ENCODE measurements at regions not wholly inside any gene's neighbourhood (a gene's known extent, or its start where the extent isn't known, plus 50 kb on each side); places are given as distances from the start of the nearest gene placed in this dataset.
A peak's percentile ranks its signal among the peaks of the same experiment; 100 is the strongest.

DNA sequence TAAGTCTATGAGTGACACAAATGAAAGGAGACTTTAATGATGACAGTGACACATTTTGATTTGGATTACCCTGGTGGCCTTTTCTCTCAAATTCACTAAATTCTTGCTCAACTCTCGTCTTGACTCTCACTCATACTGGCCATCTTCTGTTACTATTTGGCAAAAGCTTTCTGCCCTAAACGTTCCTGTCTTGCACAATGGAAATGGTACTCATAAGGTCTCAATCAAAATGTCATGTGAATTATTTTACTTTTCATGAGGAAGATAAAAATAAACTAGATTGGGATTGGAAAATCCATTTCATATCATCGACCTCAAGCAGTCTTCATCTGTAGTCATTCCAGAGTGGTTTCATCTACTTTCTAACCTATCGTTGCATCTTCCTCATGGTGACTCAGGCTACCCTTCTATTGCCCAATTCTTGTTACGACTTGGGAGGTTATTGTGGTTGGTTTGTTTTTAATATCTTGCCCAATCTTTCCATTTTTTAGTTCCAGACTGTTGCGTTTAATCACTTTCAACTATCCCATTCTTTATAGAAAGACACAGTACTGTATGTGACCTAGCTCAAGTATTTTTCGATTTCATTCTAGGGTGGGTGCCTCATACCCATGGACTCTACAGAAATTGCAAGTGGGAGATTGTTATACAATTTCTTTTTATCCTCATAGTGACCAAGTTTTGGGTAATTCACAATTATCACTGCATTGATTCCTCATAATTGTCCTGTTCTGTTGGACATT is 317.2 kb upstream of the KCNJ16 start:
- intact Hi-C loops (cut with micrococcal nuclease), result no loop called here
- H3K27ac ChIP-seq (ENCODE audit: low read depth, low read length), result no peak overlapping the region
- Mint-ChIP-seq H3K27ac (no peak overlapping the region), H3K9me3 (peaks cover 0 to 15% (median 2%) of the 10 kb centered on the region in 11 donors), H3K27me3 (peaks cover 0 to 13% (median 5%) of the 10 kb centered on the region in 5 donors), H3K4me1 (peaks cover 0 to 5% (median 0%) of the 10 kb centered on the region in 7 donors), H3K4me3 (no peak overlapping the region), H3K36me3 (no peaks in the 10 kb centered on the region)
- H3K27me3 ChIP-seq (ENCODE audit: control insufficient read depth in 2 of 2, insufficient read depth in 2 of 2, low read length in 2 of 2), result no peaks in the 10 kb centered on the region
- H3K4me3 ChIP-seq (ENCODE audit: low read length), result no peak overlapping the region
- H3K36me3 ChIP-seq (ENCODE audit: control insufficient read depth in 2 of 3, insufficient read depth in 3 of 3, low read length in 3 of 3), result no peaks in the 10 kb centered on the region
- no peak for DNase-seq
- no peaks in the 10 kb centered on the region for H3K4me1 ChIP-seq (ENCODE audit: control insufficient read depth in 2 of 2, insufficient read depth in 2 of 2, low read length in 2 of 2)
- ChIA-PET POLR2A (no interaction called here), CTCF (no interaction called here)
- peak; percentile 24 for ATAC-seq
- H3K9me3 ChIP-seq (ENCODE audit: control insufficient read depth in 2 of 3, low read length in 3 of 3), result no peaks in the 10 kb centered on the region

DNA sequence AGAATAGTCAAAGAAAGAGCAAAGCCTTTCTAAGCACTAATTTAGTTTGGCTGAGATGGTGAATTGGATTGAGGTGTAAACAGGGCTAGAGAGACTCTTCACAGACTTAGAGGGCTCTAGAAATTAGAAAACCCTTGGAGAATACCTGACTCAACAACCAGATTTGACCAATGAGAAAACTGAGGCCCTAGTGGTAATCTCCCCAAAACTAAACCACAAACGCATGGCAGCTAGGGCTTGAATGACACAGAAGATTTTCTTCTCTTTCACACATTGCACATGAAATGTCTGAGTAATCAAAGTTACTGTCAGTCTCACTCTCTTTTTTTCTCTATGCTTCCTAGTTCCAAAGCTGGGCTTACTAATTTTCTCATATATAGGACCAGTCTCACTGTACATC is 314.5 kb upstream of the KCNJ16 start:
- intact Hi-C loops (cut with micrococcal nuclease), result no loop called here
- ATAC-seq (no peak), DNase-seq (no peak)
- peaks cover 0 to 13% (median 4%) of the 10 kb centered on the region in 5 donors for H3K27me3 Mint-ChIP-seq
- CTCF ChIA-PET, result no interaction called here
- peaks cover 0 to 17% (median 2%) of the 10 kb centered on the region in 11 donors for H3K9me3 Mint-ChIP-seq
- no peaks in the 10 kb centered on the region for H3K4me1 ChIP-seq (ENCODE audit: control insufficient read depth in 2 of 2, insufficient read depth in 2 of 2, low read length in 2 of 2)
- H3K9me3 ChIP-seq (ENCODE audit: control insufficient read depth in 2 of 3, low read length in 3 of 3), result no peaks in the 10 kb centered on the region
- no peak overlapping the region for H3K27ac Mint-ChIP-seq
- no peaks in the 10 kb centered on the region for H3K36me3 ChIP-seq (ENCODE audit: control insufficient read depth in 2 of 3, insufficient read depth in 3 of 3, low read length in 3 of 3)
- H3K4me1 Mint-ChIP-seq, result peaks cover 0 to 5% (median 0%) of the 10 kb centered on the region in 7 donors
- POLR2A ChIA-PET, result no interaction called here
- no peak overlapping the region for H3K4me3 Mint-ChIP-seq
- H3K36me3 Mint-ChIP-seq, result no peaks in the 10 kb centered on the region
- no peak overlapping the region for H3K27ac ChIP-seq (ENCODE audit: low read depth, low read length)
- H3K27me3 ChIP-seq (ENCODE audit: control insufficient read depth in 2 of 2, insufficient read depth in 2 of 2, low read length in 2 of 2), result no peaks in the 10 kb centered on the region
- no peak overlapping the region for H3K4me3 ChIP-seq (ENCODE audit: low read length)

DNA sequence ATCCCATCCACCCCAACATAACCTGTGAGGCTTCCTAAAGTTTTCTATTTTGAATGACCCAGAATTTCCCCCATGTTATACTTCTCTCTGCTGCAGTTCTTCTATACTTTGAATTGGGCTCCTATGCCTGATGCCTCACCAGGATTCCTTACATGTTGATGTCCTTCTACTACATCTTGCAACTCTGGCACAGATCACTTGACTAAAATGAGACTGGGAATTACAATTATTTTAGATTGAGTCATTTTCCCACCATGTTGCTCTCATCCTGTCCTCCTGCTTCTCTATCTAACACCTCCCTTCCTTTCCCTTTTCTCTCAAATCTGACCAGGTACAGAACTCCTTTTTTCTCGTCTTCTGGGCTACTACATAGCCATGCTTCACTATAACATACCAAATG is 314.0 kb upstream of the KCNJ16 start:
- no peaks in the 10 kb centered on the region for H3K36me3 Mint-ChIP-seq
- intact Hi-C loops (cut with micrococcal nuclease), result no loop called here

DNA sequence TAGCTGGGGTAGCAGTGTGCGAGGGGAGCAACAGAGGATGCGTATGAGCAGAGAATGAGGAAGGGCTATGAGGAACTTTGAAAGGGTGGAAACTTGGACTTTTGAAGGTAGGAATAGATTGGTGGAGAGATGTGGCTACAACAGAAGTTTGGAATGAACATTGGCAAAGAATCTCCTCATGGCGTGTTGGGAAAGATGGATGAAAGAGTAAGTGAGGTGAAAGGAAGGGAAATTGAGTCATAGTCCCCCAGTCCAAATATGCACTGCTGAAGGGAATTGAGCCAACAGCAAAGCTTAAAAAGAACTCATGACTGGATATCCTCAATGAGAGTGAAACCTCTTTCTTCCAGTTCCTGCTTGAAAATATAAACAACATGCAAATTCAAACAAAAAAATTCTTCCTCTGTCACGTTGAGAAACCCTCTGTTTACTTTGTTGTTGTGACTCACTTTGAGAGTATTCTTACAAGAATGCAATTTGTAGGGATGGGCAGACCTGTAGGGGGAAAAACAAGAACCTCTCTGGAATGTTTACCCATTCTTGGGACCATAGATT is 313.2 kb upstream of the KCNJ16 start:
- H3K27me3 ChIP-seq (ENCODE audit: control insufficient read depth in 2 of 2, insufficient read depth in 2 of 2, low read length in 2 of 2), result no peaks in the 10 kb centered on the region
- CTCF ChIA-PET, result no interaction called here
- H3K4me3 ChIP-seq (ENCODE audit: low read length), result no peak overlapping the region
- no peak overlapping the region for H3K27ac Mint-ChIP-seq
- POLR2A ChIA-PET, result no interaction called here
- H3K9me3 Mint-ChIP-seq, result peaks cover 0 to 17% (median 2%) of the 10 kb centered on the region in 11 donors
- no peaks in the 10 kb centered on the region for H3K9me3 ChIP-seq (ENCODE audit: control insufficient read depth in 2 of 3, low read length in 3 of 3)
- intact Hi-C loops (cut with micrococcal nuclease), result no loop called here
- DNase-seq, result no peak
- peaks cover 0 to 13% (median 4%) of the 10 kb centered on the region in 5 donors for H3K27me3 Mint-ChIP-seq
- ATAC-seq, result no peak
- no peak overlapping the region for H3K4me3 Mint-ChIP-seq
- H3K36me3 ChIP-seq (ENCODE audit: control insufficient read depth in 2 of 3, insufficient read depth in 3 of 3, low read length in 3 of 3), result no peaks in the 10 kb centered on the region
- H3K4me1 ChIP-seq (ENCODE audit: control insufficient read depth in 2 of 2, insufficient read depth in 2 of 2, low read length in 2 of 2), result no peaks in the 10 kb centered on the region
- no peak overlapping the region for H3K27ac ChIP-seq (ENCODE audit: low read depth, low read length)
- no peaks in the 10 kb centered on the region for H3K36me3 Mint-ChIP-seq
- peaks cover 0 to 5% (median 0%) of the 10 kb centered on the region in 7 donors for H3K4me1 Mint-ChIP-seq

More for the DNA sequence above, 314.0 kb upstream of the KCNJ16 start:
- ChIA-PET POLR2A (no interaction called here), CTCF (no interaction called here)
- Histone ChIP-seq H3K4me1 (ENCODE audit: control insufficient read depth in 2 of 2, insufficient read depth in 2 of 2, low read length in 2 of 2) (no peaks in the 10 kb centered on the region), H3K27me3 (ENCODE audit: control insufficient read depth in 2 of 2, insufficient read depth in 2 of 2, low read length in 2 of 2) (no peaks in the 10 kb centered on the region), H3K9me3 (ENCODE audit: control insufficient read depth in 2 of 3, low read length in 3 of 3) (no peaks in the 10 kb centered on the region), H3K36me3 (ENCODE audit: control insufficient read depth in 2 of 3, insufficient read depth in 3 of 3, low read length in 3 of 3) (no peaks in the 10 kb centered on the region), H3K4me3 (ENCODE audit: low read length) (no peak overlapping the region), H3K27ac (ENCODE audit: low read depth, low read length) (no peak overlapping the region)
- Mint-ChIP-seq H3K4me3 (no peak overlapping the region), H3K27me3 (peaks cover 0 to 13% (median 4%) of the 10 kb centered on the region in 5 donors), H3K4me1 (peaks cover 0 to 5% (median 0%) of the 10 kb centered on the region in 7 donors), H3K9me3 (peaks cover 0 to 17% (median 2%) of the 10 kb centered on the region in 11 donors), H3K27ac (no peak overlapping the region)
- ATAC-seq (no peak), DNase-seq (no peak)

DNA sequence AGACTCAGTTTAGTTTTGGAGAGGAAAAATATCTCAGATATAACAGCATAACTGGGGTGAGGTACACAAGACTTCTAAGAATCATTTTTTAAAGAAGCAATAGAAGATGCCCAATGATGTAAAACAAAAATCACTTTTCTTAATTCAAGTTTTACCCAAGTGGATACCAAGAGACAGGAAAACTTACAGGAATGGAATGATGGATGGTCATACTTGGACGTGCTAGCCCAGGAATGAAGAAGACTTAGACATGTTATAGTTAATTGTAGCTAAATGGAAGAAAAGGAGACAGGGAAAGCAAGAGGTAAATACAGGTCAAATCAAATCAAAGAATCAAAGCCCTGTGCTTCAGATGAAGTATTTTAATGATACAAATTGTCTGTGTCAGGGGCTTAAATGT is 312.7 kb upstream of the KCNJ16 start:
- Histone ChIP-seq H3K36me3 (ENCODE audit: control insufficient read depth in 2 of 3, insufficient read depth in 3 of 3, low read length in 3 of 3) (no peaks in the 10 kb centered on the region), H3K9me3 (ENCODE audit: control insufficient read depth in 2 of 3, low read length in 3 of 3) (no peaks in the 10 kb centered on the region), H3K4me1 (ENCODE audit: control insufficient read depth in 2 of 2, insufficient read depth in 2 of 2, low read length in 2 of 2) (no peaks in the 10 kb centered on the region), H3K4me3 (ENCODE audit: low read length) (no peak overlapping the region), H3K27ac (ENCODE audit: low read depth, low read length) (no peak overlapping the region), H3K27me3 (ENCODE audit: control insufficient read depth in 2 of 2, insufficient read depth in 2 of 2, low read length in 2 of 2) (no peaks in the 10 kb centered on the region)
- Mint-ChIP-seq H3K4me1 (peaks cover 0 to 5% (median 0%) of the 10 kb centered on the region in 7 donors), H3K9me3 (peaks cover 0 to 17% (median 2%) of the 10 kb centered on the region in 11 donors), H3K36me3 (no peaks in the 10 kb centered on the region), H3K4me3 (no peak overlapping the region), H3K27me3 (peaks cover 0 to 13% (median 4%) of the 10 kb centered on the region in 5 donors), H3K27ac (no peak overlapping the region)
- POLR2A ChIA-PET, result no interaction called here
- CTCF ChIA-PET, result no interaction called here
- DNase-seq (no peak), ATAC-seq (no peak)
- intact Hi-C loops (cut with micrococcal nuclease), result no loop called here

DNA sequence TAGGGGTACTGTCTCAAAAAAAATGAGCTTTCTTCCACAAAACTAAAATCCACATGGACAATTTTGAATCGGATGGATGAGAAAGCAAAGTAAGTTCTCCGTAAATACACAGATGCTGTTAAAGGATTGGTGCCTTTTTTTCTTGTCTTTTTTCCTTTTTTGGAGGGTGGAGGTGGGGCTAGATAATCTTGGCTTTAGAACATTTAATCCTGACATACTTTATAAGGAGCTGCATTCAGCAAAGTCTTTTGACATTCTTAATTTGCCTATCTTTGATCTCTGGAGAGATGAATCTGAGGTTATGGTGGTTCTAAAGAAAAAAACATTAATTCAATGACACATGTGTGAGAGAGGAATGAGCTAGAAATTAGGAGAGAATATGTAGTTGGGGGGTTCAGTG is 312.3 kb upstream of the KCNJ16 start:
- Histone ChIP-seq H3K36me3 (ENCODE audit: control insufficient read depth in 2 of 3, insufficient read depth in 3 of 3, low read length in 3 of 3) (no peaks in the 10 kb centered on the region), H3K4me1 (ENCODE audit: control insufficient read depth in 2 of 2, insufficient read depth in 2 of 2, low read length in 2 of 2) (no peaks in the 10 kb centered on the region), H3K9me3 (ENCODE audit: control insufficient read depth in 2 of 3, low read length in 3 of 3) (no peaks in the 10 kb centered on the region), H3K27ac (ENCODE audit: low read depth, low read length) (no peak overlapping the region), H3K4me3 (ENCODE audit: low read length) (no peak overlapping the region), H3K27me3 (ENCODE audit: control insufficient read depth in 2 of 2, insufficient read depth in 2 of 2, low read length in 2 of 2) (no peaks in the 10 kb centered on the region)
- H3K27ac Mint-ChIP-seq, result no peak overlapping the region
- ATAC-seq (no peak), DNase-seq (no peak)
- H3K27me3 Mint-ChIP-seq, result peaks cover 0 to 10% (median 4%) of the 10 kb centered on the region in 5 donors
- peaks cover 0 to 15% (median 2%) of the 10 kb centered on the region in 11 donors for H3K9me3 Mint-ChIP-seq
- no peaks in the 10 kb centered on the region for H3K36me3 Mint-ChIP-seq
- peaks cover 0 to 5% (median 0%) of the 10 kb centered on the region in 7 donors for H3K4me1 Mint-ChIP-seq
- intact Hi-C loops (cut with micrococcal nuclease), result no loop called here
- POLR2A ChIA-PET, result no interaction called here
- CTCF ChIA-PET, result no interaction called here
- no peak overlapping the region for H3K4me3 Mint-ChIP-seq

DNA sequence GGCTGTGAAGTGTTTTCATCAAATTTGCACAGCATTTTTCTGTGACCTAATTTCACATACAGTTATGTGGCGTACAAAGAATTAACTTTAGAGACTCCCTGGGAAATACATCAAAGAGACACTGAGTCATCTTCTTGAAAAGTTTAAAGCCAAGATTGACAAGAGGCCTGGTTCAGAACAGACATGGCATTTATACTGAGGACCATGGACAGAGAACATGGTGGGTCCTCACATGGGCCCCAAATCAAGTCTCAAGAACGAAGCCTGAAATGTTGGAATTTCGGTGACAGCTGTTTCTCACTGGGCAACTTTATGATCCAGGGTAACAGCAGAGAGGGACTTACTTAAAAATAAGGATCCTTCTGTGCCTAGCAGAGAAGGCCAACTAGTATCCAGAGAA is 311.5 kb upstream of the KCNJ16 start:
- intact Hi-C loops (cut with micrococcal nuclease), result no loop called here
- H3K36me3 ChIP-seq (ENCODE audit: control insufficient read depth in 2 of 3, insufficient read depth in 3 of 3, low read length in 3 of 3), result no peaks in the 10 kb centered on the region
- Mint-ChIP-seq H3K36me3 (no peaks in the 10 kb centered on the region), H3K27me3 (peaks cover 0 to 5% (median 1%) of the 10 kb centered on the region in 5 donors), H3K9me3 (peaks cover 0 to 10% (median 0%) of the 10 kb centered on the region in 11 donors), H3K4me3 (no peak overlapping the region), H3K4me1 (peaks cover 0 to 5% (median 0%) of the 10 kb centered on the region in 7 donors), H3K27ac (no peak overlapping the region)
- H3K27ac ChIP-seq (ENCODE audit: low read depth, low read length), result no peak overlapping the region
- ATAC-seq (no peak), DNase-seq (no peak)
- no peaks in the 10 kb centered on the region for H3K4me1 ChIP-seq (ENCODE audit: control insufficient read depth in 2 of 2, insufficient read depth in 2 of 2, low read length in 2 of 2)
- H3K27me3 ChIP-seq (ENCODE audit: control insufficient read depth in 2 of 2, insufficient read depth in 2 of 2, low read length in 2 of 2), result no peaks in the 10 kb centered on the region
- POLR2A ChIA-PET, result no interaction called here
- H3K4me3 ChIP-seq (ENCODE audit: low read length), result no peak overlapping the region
- H3K9me3 ChIP-seq (ENCODE audit: control insufficient read depth in 2 of 3, low read length in 3 of 3), result no peaks in the 10 kb centered on the region
- CTCF ChIA-PET, result no interaction called here

Data from naive thymus-derived CD4-positive, alpha-beta T cell (primary cell).